Calu3 (cell line): ENCODE measurements at regions not wholly inside any gene's neighbourhood (a gene's known extent, or its start where the extent isn't known, plus 50 kb on each side); places are given as distances from the start of the nearest gene placed in this dataset.

ENCODE experiments used
- BruUV-seq: library from RNA; stranded (reverse); fragments of 400-500 nt; replicated peaks from 2 replicates; lab custom pipeline; 2021; lab: Mats Ljungman, UMichigan
- CTCF ChIA-PET: fragments of 300-600 bp; sonication (Branson Sonifier 250); formaldehyde crosslinking; loops from one replicate; lab custom pipeline; 2022; ENCODE audit warnings: antibody characterized with exemption; lab: Charles Lee
- DNase-seq: peaks from one replicate; pipeline ENCODE4 v3.0.0; 2022
- H3K27ac Mint-ChIP-seq: one replicate; pipeline ENCODE4 v1.8.0; 2022; ENCODE audit warnings: mixed read lengths; ENCODE audit not compliant: unreplicated experiment
- H3K27me3 Mint-ChIP-seq: one replicate; pipeline ENCODE4 v1.8.0; 2022; ENCODE audit warnings: mixed read lengths; ENCODE audit not compliant: unreplicated experiment
- H3K36me3 Mint-ChIP-seq: one replicate; pipeline ENCODE4 v1.8.0; 2022; ENCODE audit warnings: mild to moderate bottlenecking, moderate library complexity, mixed read lengths; ENCODE audit not compliant: insufficient read depth, unreplicated experiment
- H3K4me1 Mint-ChIP-seq: one replicate; pipeline ENCODE4 v1.8.0; 2022; ENCODE audit warnings: mild to moderate bottlenecking, low read depth, mixed read lengths; ENCODE audit not compliant: unreplicated experiment
- H3K4me3 Mint-ChIP-seq: one replicate; pipeline ENCODE4 v1.8.0; 2022; ENCODE audit warnings: mild to moderate bottlenecking, low read depth, moderate library complexity, mixed read lengths; ENCODE audit not compliant: unreplicated experiment
- H3K9me3 Mint-ChIP-seq: one replicate; pipeline ENCODE4 v1.8.0; 2022; ENCODE audit warnings: low read depth, mixed read lengths; ENCODE audit not compliant: unreplicated experiment
- CTCF ChIP-seq: fragments of 200-600 bp; IDR thresholded peaks from one replicate; pipeline ENCODE4 v1.8.0; 2022; ENCODE audit warnings: antibody characterized with exemption; ENCODE audit not compliant: unreplicated experiment
- intact Hi-C: fragments of 100-400 bp; cut with micrococcal nuclease; formaldehyde crosslinking; loops from one replicate; pipeline ENCODE4 v1.10.0; 2022; ENCODE audit not compliant: unreplicated experiment

GRCh38 chr6:106011476-106011875 lies 74.7 kb upstream of the PRDM1 start:
- no peak for TF ChIP-seq CTCF
- Mint-ChIP-seq H3K27me3 (no peaks in the 10 kb centered on the region), H3K4me3 (no peak overlapping the region), H3K27ac (no peak overlapping the region), H3K9me3 (no peaks in the 10 kb centered on the region), H3K36me3 (no peaks in the 10 kb centered on the region), H3K4me1 (no peaks in the 10 kb centered on the region)
- CTCF ChIA-PET: no interaction called here
- DNase-seq: no peak
- BruUV-seq: no TSS peak
- intact Hi-C loops: no loop called here

GRCh38 chr6:106005954-106006353 lies 80.2 kb upstream of the PRDM1 start:
- TF ChIP-seq CTCF: no peak
- CTCF ChIA-PET: no interaction called here
- no peaks in the 10 kb centered on the region for H3K9me3 Mint-ChIP-seq
- no peak for DNase-seq
- H3K4me3 Mint-ChIP-seq: no peak overlapping the region
- no peak overlapping the region for H3K27ac Mint-ChIP-seq
- intact Hi-C loops: no loop called here
- no TSS peak for BruUV-seq
- no peaks in the 10 kb centered on the region for H3K36me3 Mint-ChIP-seq
- H3K27me3 Mint-ChIP-seq: no peaks in the 10 kb centered on the region
- H3K4me1 Mint-ChIP-seq: no peaks in the 10 kb centered on the region

- Mint-ChIP-seq H3K9me3 (no peaks in the 10 kb centered on the region), H3K36me3 (no peaks in the 10 kb centered on the region), H3K4me1 (no peaks in the 10 kb centered on the region), H3K4me3 (no peak overlapping the region), H3K27me3 (no peaks in the 10 kb centered on the region), H3K27ac (no peak overlapping the region)
- BruUV-seq: no TSS peak
- intact Hi-C loops: no loop called here
- DNase-seq: no peak
- CTCF ChIA-PET: no interaction called here
- no peak for TF ChIP-seq CTCF
Measured at GRCh38 chr6:106005013-106005412, 81.1 kb upstream of the PRDM1 start.

- CTCF ChIA-PET: interaction anchor here (0.6 to 1.0 kb wide), 2 partner anchors 11 to 16 kb away, joined by 3 to 4 read pairs; no protein-coding TSS in a partner anchor
- H3K4me3 Mint-ChIP-seq: no peak overlapping the region
- DNase-seq: no peak
- H3K36me3 Mint-ChIP-seq: no peaks in the 10 kb centered on the region
- no peaks in the 10 kb centered on the region for H3K27me3 Mint-ChIP-seq
- intact Hi-C loops: no loop called here
- TF ChIP-seq CTCF: no peak
- BruUV-seq: no TSS peak
- no peak overlapping the region for H3K27ac Mint-ChIP-seq
- H3K9me3 Mint-ChIP-seq: no peaks in the 10 kb centered on the region
- H3K4me1 Mint-ChIP-seq: no peaks in the 10 kb centered on the region
Measured at GRCh38 chr6:106003268-106003987, 82.7 kb upstream of the PRDM1 start.
